GM06990 (cell line): ENCODE measurements at regions not wholly inside any gene's neighbourhood (a gene's known extent, or its start where the extent isn't known, plus 50 kb on each side); places are given as distances from the start of the nearest gene placed in this dataset.

Source experiments
- DNase-seq: peaks from one replicate; pipeline ENCODE4 v3.0.0-alpha.2; 2011; ENCODE audit not compliant: insufficient read length; ENCODE audit errors: extremely low read depth
- H3K27me3 ChIP-seq: replicated peaks from 2 replicates; pipeline ENCODE4 v1.6.0; 2011; ENCODE audit warnings: low read length; ENCODE audit not compliant: control insufficient read depth, insufficient read depth
- H3K36me3 ChIP-seq: 2 replicates; pipeline ENCODE4 v1.5.1; 2011; ENCODE audit warnings: low read length; ENCODE audit not compliant: control insufficient read depth, insufficient read depth
- H3K4me3 ChIP-seq: replicated peaks from 2 replicates; pipeline ENCODE4 v1.5.1; 2011; ENCODE audit warnings: low read depth, mild to moderate bottlenecking, control low read depth, low read length
- TF ChIP-seq, protein P1 (sequence below): IDR thresholded peaks from 2 replicates; pipeline ENCODE4 v1.5.1; 2011; ENCODE audit warnings: low read length, control low read depth, mild to moderate bottlenecking, inconsistent platforms; ENCODE audit not compliant: insufficient read depth, poor library complexity, severe bottlenecking

DNA sequence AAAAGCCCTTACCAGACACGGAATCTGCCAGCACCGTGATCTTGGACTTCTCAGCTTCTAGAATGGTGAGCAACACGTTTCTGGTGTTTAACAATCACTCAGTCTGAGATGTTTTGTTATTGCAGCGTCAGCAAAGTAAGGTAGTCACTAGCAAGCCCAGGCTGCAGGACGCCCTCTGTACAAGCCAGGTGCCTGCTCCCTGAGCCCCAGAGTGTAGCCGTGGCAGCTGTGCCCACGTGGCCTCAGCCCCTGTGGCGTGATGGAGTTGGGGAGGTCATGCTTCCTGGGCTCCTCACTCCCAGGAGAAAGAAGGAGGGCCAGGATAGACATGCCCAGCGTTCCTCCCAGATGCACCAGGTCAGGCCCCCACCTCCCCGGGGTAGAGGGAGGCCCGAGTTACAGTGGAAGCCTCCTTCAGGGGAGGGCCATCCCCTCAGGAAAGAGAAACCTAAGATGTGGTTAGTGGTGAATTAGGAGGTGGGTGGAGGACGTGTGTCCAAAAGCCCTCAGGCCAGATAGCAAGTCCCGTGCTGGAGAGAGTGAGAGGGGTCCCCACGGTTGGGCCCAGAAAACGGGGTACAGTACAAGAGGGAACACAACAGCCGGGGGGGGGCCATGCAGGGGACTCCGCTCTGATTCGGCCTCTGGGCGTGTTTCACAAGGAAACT lies 169.6 kb upstream of the SOX1 start:
- H3K27me3 ChIP-seq: no peaks in the 10 kb centered on the region
- DNase-seq: no peak
- no peaks in the 10 kb centered on the region for H3K36me3 ChIP-seq
- TF ChIP-seq, protein P1, sequence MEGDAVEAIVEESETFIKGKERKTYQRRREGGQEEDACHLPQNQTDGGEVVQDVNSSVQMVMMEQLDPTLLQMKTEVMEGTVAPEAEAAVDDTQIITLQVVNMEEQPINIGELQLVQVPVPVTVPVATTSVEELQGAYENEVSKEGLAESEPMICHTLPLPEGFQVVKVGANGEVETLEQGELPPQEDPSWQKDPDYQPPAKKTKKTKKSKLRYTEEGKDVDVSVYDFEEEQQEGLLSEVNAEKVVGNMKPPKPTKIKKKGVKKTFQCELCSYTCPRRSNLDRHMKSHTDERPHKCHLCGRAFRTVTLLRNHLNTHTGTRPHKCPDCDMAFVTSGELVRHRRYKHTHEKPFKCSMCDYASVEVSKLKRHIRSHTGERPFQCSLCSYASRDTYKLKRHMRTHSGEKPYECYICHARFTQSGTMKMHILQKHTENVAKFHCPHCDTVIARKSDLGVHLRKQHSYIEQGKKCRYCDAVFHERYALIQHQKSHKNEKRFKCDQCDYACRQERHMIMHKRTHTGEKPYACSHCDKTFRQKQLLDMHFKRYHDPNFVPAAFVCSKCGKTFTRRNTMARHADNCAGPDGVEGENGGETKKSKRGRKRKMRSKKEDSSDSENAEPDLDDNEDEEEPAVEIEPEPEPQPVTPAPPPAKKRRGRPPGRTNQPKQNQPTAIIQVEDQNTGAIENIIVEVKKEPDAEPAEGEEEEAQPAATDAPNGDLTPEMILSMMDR: no peak
- no peak overlapping the region for H3K4me3 ChIP-seq

DNA sequence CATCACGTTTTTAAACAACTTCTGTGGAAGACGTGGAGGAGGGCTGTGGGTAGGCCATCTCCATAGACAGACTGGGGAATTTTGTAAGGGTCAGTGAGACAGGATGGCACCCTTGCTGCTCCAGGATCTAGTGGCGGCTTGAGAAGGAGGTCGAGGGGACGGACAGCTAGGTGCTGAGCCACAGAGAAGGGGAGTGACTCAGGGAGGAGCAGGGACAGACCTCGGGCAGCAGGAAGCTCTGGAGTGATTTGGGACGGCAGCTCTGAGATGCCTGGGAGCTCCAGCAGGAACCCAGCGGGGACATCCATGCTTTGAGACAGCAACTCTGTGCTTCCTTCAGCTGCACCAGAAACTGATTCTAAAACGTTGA lies 169.1 kb upstream of the SOX1 start:
- no peaks in the 10 kb centered on the region for H3K27me3 ChIP-seq

DNA sequence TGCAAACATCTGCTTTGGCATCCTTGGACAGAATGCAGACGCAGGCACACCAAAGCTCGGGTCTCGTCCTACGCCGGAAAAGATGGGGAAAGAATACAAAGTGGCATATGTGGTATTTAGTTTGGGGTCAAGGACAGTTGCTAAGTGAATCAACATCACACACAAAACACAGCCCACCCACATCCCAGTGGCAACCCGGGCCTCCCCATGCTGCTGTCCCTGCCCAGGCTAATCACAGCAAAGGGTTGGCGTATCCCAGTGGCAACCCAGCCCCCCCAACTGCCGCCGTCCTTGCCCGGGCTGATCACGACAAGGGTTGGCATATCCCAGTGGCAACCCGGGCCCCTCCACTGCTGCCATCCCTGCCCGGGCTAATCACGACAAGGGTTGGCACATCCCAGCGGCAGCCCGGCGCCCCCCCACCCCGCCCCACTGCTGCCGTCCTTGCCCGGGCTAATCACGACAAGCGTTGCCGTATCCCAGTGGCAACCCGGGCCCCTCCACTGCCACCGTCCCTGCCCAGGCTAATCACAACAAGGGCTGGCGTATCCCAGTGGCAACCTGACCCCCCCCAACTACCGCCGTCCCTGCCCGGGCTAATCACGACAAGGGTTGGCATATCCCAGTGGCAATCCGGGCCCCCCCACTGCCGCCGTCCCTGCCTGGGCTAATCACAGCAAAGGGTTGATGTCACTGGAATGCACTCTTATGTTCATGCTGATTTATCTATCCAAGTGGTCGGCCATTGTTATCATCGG lies 167.8 kb upstream of the SOX1 start:
- H3K36me3 ChIP-seq: no peaks in the 10 kb centered on the region
- TF ChIP-seq, protein P1: no peak
- H3K27me3 ChIP-seq: no peaks in the 10 kb centered on the region
- H3K4me3 ChIP-seq: no peak overlapping the region
- DNase-seq: no peak

More for the DNA sequence above, 169.1 kb upstream of the SOX1 start:
- no peaks in the 10 kb centered on the region for H3K36me3 ChIP-seq
- no peak for DNase-seq
- TF ChIP-seq, protein P1: no peak
- H3K4me3 ChIP-seq: no peak overlapping the region

DNA sequence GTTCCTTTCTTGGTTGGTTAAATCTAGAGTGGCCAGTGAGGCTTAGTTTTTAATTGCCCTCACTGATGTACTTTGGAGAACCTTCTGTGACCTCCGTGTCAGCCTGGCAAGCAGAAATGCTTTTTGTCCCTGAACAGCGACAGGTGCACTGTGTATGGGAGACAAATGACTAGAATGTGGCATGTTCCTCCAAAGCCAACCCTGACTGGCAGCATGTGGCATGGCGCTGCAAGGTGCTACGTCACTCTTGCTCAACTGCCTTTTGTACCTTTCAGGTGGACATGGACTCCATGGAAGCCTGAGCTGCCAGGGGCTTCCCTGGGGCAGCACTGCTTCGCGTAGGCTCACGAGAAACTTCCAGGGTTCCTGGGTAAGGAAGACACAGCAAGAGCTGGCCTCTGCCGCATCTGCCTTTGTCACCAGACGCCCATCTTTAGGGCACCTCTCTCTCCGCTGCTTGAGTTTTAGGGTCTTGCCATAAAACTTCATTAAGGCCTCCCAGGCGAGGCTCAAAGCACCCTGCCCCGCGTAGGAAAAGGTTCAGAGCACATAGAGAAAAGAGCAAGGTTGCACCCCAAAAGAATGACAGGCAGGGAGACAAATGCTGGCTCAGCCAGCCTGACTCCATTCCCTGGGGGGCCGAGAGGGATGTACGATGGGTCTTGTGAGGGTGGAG lies 167.1 kb upstream of the SOX1 start:
- no peaks in the 10 kb centered on the region for H3K36me3 ChIP-seq
- H3K4me3 ChIP-seq: no peak overlapping the region
- TF ChIP-seq, protein P1: no peak
- no peak for DNase-seq
- H3K27me3 ChIP-seq: no peaks in the 10 kb centered on the region

DNA sequence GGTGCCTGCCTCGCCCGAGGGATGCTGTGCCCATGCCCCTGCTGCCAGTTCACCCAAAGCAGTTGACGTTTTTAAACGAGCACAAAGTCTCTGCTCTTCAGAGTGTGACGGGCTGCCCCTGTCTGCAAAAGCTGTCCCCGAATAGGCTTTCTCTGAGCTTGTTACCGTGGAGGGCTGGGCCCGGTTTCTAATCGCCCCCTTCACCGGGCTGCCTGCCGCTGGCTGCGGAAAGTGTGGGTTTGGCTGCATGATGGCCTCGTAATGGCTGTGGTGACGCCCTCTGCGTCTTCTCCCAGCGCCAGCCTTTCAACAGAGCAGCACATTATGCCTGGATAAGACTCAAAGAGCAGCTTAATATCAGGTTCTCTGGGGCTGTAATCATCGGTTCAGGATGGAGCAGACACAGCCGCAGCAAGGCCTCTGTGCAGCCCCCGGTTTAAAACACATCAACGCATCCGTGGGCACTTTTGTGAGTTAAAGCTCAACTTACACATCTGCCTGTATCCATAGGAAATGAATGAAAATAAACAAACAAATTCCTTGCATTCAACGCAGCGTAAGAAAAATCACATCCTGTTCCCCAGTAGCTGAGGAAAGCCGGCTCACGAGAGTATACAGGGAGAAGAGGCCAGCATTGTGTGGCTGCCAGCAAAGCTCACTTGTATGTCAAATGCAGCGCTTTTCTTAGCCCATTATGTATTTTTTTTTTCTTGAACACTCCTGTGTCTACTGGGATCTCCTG lies 166.4 kb upstream of the SOX1 start:
- H3K4me3 ChIP-seq: no peak overlapping the region
- DNase-seq: no peak
- H3K36me3 ChIP-seq: no peaks in the 10 kb centered on the region
- no peaks in the 10 kb centered on the region for H3K27me3 ChIP-seq
- TF ChIP-seq, protein P1: no peak
